Left lung (tissue), 4 donors: ENCODE measurements at regions not wholly inside any gene's neighbourhood (a gene's known extent, or its start where the extent isn't known, plus 50 kb on each side); places are given as distances from the start of the nearest gene placed in this dataset.

Experiments
- ATAC-seq: fragments of 200-7000 bp; cut with Tn5 transposase; one replicate; pipeline ENCODE4 v1.9.1; 2020; ENCODE audit warnings: moderate library complexity
- DNase-seq, 4 donors: peaks; one replicate each; pipeline ENCODE4 v3.0.0-alpha.2; 2013 to 2020
- H3K27ac ChIP-seq, 2 donors: fragments of 200-600 bp; sonication (generic) in 1 of 2; one replicate each; pipeline versions ENCODE4 v1.5.0 to v1.8.0; 2020 to 2021
- H3K27me3 ChIP-seq, 2 donors: fragments of 200-600 bp; sonication (generic) in 1 of 2; one replicate each; pipeline versions ENCODE4 v1.5.0 to v1.8.0; 2020 to 2021
- H3K36me3 ChIP-seq, 2 donors: fragments of 200-600 bp; sonication (generic) in 1 of 2; one replicate each; pipeline versions ENCODE4 v1.5.0 to v1.8.0; 2020 to 2021
- H3K4me1 ChIP-seq, 2 donors: fragments of 200-600 bp; one replicate each; pipeline ENCODE4 v1.8.0; 2021
- H3K4me3 ChIP-seq, 2 donors: fragments of 200-600 bp; sonication (generic) in 1 of 2; one replicate each; pipeline versions ENCODE4 v1.5.0 to v1.8.0; 2020 to 2021; ENCODE audit warnings: mild to moderate bottlenecking in 1 of 2
- H3K9me3 ChIP-seq, 2 donors: fragments of 200-600 bp; sonication (generic) in 1 of 2; one replicate each; pipeline versions ENCODE4 v1.5.0 to v1.8.0; 2020 to 2021
- intact Hi-C, 2 donors: fragments of 100-400 bp; cut with DNase I; formaldehyde crosslinking; loops; one replicate each; pipeline versions ENCODE4 v1.11.2 to v1.14.2; 2022
- TF ChIP-seq, protein P1 (sequence below), 2 donors: fragments of 200-600 bp; sonication (generic) in 1 of 2; IDR thresholded peaks; one replicate each; pipeline versions ENCODE4 v1.5.0 to v1.8.0; 2021; ENCODE audit warnings: antibody characterized with exemption in 2 of 2
- donor health status: DM: no; HTN: yes; CAD: no.
- donor health status: DM: no; HTN: no; CAD: no.

- intact Hi-C loops, result no loop called here
- TF ChIP-seq, protein P1, sequence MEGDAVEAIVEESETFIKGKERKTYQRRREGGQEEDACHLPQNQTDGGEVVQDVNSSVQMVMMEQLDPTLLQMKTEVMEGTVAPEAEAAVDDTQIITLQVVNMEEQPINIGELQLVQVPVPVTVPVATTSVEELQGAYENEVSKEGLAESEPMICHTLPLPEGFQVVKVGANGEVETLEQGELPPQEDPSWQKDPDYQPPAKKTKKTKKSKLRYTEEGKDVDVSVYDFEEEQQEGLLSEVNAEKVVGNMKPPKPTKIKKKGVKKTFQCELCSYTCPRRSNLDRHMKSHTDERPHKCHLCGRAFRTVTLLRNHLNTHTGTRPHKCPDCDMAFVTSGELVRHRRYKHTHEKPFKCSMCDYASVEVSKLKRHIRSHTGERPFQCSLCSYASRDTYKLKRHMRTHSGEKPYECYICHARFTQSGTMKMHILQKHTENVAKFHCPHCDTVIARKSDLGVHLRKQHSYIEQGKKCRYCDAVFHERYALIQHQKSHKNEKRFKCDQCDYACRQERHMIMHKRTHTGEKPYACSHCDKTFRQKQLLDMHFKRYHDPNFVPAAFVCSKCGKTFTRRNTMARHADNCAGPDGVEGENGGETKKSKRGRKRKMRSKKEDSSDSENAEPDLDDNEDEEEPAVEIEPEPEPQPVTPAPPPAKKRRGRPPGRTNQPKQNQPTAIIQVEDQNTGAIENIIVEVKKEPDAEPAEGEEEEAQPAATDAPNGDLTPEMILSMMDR (IDR thresholded peaks at IDR 0.05), result no peak
- no peaks in the 10 kb centered on the region for H3K27me3 ChIP-seq
- DNase-seq (no peak), ATAC-seq (no peak)
- no peak overlapping the region for H3K27ac ChIP-seq
- no peaks in the 10 kb centered on the region for H3K36me3 ChIP-seq
- H3K9me3 ChIP-seq, result no peaks in the 10 kb centered on the region
- no peak overlapping the region for H3K4me3 ChIP-seq
- H3K4me1 ChIP-seq, result no peaks in the 10 kb centered on the region
These were observed 52.4 kb upstream of the COX10 start for GRCh38 chr17:14016858-14017257.

- intact Hi-C loops, result no loop called here
- TF ChIP-seq, protein P1 (IDR thresholded peaks at IDR 0.05), result no peak
These were observed 49.9 kb upstream of the COX10 start for GRCh38 chr17:14019186-14019956.

More at GRCh38 chr17:14019186-14019956, 49.9 kb upstream of the COX10 start:
- Histone ChIP-seq H3K4me3 (no peak overlapping the region), H3K27ac (no peak overlapping the region), H3K4me1 (no peaks in the 10 kb centered on the region), H3K27me3 (no peaks in the 10 kb centered on the region), H3K36me3 (no peaks in the 10 kb centered on the region), H3K9me3 (no peaks in the 10 kb centered on the region)
- ATAC-seq (peak; percentile 36), DNase-seq (peak in 2 of 4 donors; percentile 14 to 29)
